DMS114 treated with DMSO at 0.1 percent for 48 hours (cell line): ENCODE measurements at regions not wholly inside any gene's neighbourhood (a gene's known extent, or its start where the extent isn't known, plus 50 kb on each side); places are given as distances from the start of the nearest gene placed in this dataset.

ENCODE experiments used
- DNase-seq: peaks from one replicate; lab custom pipeline; 2025; ENCODE audit not compliant: unreplicated experiment; lab: John Stamatoyannopoulos, UW

DNA sequence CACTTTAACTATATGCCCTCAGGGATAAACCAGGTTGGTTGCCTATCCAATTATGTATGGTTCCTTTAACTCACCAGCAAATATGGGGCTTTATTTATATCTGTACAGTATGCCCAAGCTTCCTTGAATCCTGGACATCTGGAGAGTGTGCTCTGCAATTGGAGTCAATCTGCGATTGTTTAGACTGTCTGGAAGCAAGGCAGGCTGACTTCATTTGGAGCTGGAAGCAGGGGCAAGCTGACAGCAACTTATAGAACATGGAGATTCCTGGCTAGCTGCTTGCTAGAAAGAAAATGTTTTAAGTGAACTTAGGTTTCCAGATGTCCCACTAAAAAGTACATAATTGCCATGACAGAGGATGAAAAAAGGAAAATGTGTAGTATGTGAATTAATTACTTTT, 63.7 kb upstream of the TPRG1 start:
- DNase-seq = no peak

DNA sequence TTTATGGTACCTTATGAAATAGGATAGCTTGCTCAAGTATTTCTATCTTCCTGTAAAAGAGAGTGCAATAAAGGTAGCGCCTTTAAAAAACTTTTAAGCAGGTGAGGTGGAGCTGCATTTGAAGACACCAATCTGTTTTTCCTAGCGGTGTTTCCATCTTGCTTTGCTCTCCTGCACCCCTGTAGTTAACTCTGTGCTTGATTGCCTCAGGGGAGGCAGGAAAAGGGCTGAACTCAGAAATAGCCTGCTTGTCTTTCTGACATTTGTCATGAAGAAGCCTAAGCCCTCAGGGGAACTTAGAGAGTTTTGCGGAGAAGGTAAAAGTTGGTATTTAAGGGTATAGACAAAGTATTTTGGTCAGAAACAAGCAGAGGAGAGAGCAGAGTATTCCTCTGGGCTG, 63.0 kb upstream of the TPRG1 start:
- no peak for DNase-seq

- no peak for DNase-seq
Measured at GRCh38 chr3:189109145-189109544, 62.6 kb upstream of the TPRG1 start.

DNA sequence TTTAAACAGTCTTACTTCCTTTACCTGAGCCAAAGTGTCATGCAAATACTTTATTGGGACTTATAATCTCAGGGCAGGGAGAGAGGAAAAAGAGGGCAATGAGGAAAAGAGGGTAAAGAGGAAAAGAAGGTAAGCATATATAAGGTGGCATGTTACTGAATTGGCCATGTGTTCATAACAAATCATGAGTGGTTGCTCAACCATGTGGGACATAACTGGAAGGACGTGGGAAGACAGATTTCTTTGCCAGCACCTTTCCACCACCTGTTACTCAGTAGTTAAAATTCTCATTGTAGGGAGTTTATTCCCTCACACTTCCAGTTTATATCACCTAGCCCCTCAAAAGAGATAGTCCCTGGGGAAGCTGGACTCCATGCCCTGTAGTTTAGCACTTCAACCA, 54.7 kb upstream of the TPRG1 start:
- DNase-seq = no peak

DNA sequence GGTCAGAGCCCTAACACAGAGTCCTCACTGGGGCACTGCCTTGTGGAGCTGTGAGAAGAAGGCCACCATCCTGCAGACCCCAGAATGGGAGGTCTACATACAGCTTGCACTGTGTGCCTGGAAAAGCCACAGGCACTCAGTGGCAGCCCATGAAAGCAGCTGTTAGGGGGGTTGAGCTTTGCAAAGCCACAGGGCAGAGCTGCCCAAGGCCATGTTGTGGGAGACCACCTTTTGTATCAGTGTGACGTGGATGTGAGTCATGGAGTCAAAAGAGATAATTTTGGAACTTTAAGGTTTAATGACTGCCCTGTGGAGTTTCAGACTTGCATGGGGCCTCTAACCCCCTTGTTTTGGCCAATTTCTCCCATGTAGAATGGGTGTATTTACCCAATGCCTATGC, 52.9 kb upstream of the TPRG1 start:
- no peak for DNase-seq

GRCh38 chr3:189119950-189120349, 51.8 kb upstream of the TPRG1 start:
- no peak for DNase-seq

DNA sequence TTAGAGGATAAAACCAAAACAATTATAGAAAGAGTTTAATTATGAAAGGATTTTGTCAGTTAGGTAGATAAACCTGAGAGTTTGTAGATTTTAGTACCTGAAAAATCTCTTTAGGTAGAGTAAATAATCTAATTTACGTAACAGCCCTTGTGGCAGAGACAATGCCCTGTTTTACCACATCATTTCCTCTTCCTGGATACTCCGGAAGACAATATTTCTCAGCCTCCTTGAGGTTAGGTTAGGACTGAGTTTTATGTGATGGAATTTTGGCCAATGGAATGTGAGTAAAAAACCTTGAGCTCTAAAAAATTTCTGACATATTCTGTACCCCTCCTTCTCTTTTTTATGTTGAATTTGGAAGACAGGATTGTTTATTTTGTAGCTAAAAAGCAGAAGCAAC, 50.7 kb upstream of the TPRG1 start:
- no peak for DNase-seq
